DMS 273 (cell line): ENCODE measurements at regions not wholly inside any gene's neighbourhood (a gene's known extent, or its start where the extent isn't known, plus 50 kb on each side); places are given as distances from the start of the nearest gene placed in this dataset.
"Not testable (repeated sequence)": the region's sequence is repeated elsewhere in the genome, so short reads cannot be mapped to it uniquely, and the experiment has no call there.

Source experiments
- DNase-seq: peaks from one replicate; lab custom pipeline; 2025; ENCODE audit not compliant: unreplicated experiment; lab: John Stamatoyannopoulos, UW

DNA sequence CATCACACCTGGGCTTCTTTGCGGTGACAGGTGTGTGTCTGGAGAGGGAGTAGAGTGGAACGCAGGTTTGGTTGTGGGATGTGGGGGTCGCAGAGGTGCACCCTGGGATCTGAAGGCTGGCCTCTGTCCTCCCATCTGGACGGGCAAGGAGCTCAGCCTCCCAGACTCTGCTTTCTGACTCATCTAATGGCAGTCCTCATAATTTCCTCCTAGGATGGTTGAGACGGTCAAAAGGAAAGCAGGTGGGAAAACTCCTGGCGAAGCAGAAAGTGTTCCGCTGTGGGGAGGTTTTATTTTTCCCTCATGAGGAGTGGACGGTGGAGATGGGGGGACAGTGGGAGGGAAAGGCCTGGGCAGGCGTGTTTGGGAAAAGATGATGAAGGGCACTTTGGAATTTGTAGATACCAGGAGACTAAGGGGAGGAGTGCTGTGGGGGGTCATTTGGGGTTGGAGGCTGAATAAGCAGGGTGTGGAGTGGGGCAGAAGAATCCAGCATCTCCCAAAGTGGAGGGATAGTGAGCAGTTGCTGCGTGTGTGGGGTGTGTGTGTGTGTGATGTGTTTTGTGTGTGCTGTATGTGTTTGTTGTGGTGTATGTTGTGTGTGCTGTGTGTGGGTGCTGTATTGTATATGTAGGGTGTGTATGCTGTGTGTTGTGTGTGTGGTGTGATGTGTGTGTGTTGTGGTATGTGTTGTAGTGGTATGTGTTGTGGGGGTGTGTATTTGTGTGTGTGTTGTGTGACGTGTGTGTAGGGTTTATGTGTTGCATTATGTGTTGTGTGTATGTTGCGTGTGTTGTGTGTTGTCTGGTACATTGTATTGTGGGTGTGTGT lies 97.2 kb upstream of the PODXL start:
- DNase-seq: no peak

DNA sequence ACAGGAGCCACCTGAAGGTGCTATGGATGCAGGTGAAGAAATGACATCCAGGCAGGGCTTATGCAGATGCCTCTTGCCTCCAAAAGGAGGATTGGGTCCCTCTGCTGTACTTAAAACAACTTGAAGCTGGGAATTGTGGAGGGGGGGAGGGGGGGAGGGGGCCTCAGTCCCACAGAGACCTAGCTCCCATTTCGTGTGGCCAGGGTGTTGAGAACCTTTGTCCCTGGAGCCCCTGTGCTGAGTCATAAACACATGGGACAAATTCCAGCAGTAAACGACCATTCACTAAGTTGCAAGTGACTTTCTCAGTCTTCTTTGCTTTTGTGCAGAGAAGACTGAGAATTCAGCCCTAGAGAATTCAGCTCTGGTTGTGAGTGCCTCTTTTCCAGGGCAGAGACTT lies 96.5 kb upstream of the PODXL start:
- no peak for DNase-seq

- DNase-seq: no peak
Measured at GRCh38 chr7:131652194-131652593, 95.8 kb upstream of the PODXL start.

GRCh38 chr7:131649879-131650278 lies 93.5 kb upstream of the PODXL start:
- DNase-seq: no peak

GRCh38 chr7:131649003-131649541 lies 92.6 kb upstream of the PODXL start:
- DNase-seq: no peak

- no peak for DNase-seq
Measured at GRCh38 chr7:131648491-131648890, 92.1 kb upstream of the PODXL start.

GRCh38 chr7:131646203-131646602 lies 89.8 kb upstream of the PODXL start:
- no peak for DNase-seq

- DNase-seq: no peak
Measured at GRCh38 chr7:131642429-131642828, 86.0 kb upstream of the PODXL start.

DNA sequence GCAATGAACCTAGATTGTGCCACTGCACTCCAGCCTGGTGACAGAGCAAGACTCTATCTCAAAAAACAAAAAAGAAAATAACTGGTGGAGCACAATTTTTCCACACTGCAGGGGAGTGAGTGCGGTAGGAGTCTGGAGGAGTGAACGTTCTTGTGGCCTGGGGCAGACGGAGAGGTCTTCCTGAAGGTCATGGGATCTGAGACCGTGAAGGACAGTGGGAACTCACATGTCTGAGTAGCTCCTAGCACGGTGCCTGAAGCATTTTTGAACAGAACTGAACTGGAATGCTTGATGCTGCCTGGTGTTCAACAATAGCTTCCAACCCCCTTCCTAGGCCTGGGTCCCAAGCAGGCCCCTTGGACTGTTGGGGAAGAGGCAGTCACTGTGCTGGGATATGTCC lies 84.3 kb upstream of the PODXL start:
- DNase-seq: no peak

DNA sequence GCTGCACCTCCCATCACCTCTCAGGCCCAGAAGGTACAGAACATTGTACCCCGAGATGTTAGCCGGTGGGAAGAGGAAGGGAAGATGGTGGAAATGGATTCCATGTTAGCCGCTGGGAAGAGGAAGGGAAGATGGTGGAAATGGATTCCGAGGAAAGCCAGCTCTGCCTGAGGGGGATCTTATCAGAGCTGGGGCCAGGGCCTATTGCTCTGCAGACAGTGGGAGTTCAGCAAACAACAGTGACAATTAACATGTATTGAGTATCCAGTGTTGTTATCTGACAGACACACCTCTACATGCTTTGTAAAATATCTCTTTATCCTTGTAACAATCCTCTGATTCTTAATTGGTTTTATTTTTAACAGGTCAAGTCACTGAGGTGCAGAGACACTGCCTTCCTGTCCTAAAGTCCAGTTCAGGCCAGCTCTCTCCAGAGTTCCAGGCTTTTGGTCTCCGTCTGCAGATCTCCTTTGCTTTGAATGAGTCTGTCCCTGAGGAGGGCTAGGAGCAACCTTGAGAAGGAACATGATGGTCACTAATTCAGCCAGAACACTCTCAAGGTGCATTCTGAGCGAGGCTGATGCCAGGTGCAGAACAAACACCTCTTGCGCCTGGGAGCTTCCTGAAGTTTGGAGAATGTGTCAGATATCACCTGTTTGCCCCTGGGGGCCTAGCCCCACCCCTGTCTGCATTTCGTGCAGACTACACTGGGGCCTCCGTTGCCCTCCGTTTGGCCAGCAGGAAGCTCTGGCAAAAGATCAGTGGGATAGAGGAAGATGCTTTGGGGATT lies 82.4 kb upstream of the PODXL start:
- no peak for DNase-seq

- DNase-seq: no peak
Measured at GRCh38 chr7:131637859-131638258, 81.4 kb upstream of the PODXL start.

DNA sequence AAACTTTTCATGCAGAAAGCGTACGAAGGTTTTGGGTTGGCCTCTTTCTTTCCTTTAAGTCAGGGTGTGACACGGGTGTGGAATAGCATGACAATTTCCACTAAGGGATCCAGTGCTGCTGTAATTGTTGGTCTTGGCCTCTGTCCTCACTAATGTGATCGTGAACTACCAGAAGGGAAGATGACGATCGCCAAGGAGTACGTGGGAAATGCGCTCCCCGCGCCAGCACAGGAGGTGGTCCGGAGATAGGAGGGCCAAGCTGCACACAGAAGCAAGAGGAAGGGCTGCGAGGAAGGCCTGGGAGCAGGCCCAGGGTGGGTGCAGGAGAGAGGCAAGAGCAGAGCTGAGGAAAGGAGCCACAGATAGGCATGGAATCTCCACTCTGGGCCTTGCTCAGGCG lies 79.7 kb upstream of the PODXL start:
- DNase-seq: no peak

DNA sequence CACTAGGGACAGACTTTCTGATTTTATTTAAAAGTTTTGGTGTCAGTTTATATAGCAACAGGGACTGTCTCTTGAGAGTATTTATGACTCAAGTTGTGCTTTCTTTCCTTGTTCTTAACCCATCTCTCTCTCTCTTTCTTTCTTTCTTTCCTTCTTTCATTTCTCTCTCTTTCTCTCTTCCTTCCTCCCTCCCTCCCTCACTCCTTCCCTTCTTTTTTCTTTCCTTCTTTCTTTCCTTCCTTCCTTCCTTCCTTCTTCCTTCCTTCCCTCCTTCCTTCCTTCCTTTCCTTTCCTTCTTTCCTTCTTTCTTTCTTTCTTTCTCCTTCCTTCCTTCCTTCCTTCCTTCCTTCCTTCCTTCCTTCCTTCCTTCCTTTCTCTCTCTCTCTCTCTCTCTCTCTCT lies 77.8 kb upstream of the PODXL start:
- not testable (repeated sequence) for DNase-seq

- DNase-seq: no peak
Measured at GRCh38 chr7:131633342-131633843, 77.0 kb upstream of the PODXL start.

DNA sequence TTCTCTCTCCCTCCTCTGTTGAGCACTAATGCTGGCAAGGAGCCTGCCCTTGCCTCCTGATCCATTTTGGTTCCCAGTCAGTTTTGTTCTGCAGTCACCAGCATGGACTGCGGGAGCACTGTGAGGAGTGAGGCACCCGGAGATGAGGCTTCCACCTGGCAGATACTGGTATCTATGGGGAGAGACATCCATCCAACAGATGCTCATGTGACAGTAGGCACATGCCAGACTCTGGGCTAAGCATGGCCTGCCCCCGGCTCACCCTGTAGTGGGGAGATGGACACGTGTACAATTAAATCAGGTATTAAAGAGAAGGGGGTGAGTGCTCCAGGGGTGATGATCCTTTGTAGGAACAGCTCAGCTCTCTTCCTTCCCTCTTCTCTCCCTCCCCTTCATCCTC lies 74.0 kb upstream of the PODXL start:
- no peak for DNase-seq

GRCh38 chr7:131629217-131629882 lies 72.9 kb upstream of the PODXL start:
- DNase-seq: no peak

GRCh38 chr7:131628634-131629033 lies 72.2 kb upstream of the PODXL start:
- no peak for DNase-seq

GRCh38 chr7:131627735-131628190 lies 71.3 kb upstream of the PODXL start:
- peak; percentile 35 for DNase-seq

- DNase-seq: no peak
Measured at GRCh38 chr7:131626643-131627042, 70.2 kb upstream of the PODXL start.

- DNase-seq: no peak
Measured at GRCh38 chr7:131625817-131626372, 69.5 kb upstream of the PODXL start.

DNA sequence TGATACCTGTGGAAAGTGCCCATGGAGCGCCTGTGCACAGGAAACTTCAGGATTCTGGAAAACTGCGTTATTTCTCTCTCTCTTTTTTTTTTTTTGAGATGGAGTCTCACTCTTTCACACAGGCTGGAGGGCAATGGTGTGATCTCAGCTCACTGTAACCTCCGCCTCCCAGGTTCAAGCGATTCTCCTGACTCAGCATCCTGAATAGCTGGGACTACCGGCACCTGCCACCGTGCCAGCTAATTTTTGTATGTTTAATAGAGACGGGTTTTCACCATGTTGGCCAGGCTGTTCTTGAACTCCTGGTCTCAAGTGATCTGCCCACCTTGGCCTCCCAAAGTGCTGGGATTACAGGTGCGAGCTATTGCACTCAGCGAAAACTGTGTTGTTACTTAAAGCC lies 68.9 kb upstream of the PODXL start:
- not testable (repeated sequence) for DNase-seq
